GM23338 (cell line): ENCODE measurements at regions not wholly inside any gene's neighbourhood (a gene's known extent, or its start where the extent isn't known, plus 50 kb on each side); places are given as distances from the start of the nearest gene placed in this dataset.

Experiments used
- ATAC-seq: fragments of 200-7000 bp; cut with Tn5 transposase; 3 replicates; pipeline ENCODE4 v1.9.1; 2020
- DNase-seq: peaks from one replicate; pipeline ENCODE4 v3.0.0-alpha.2; 2015; ENCODE audit warnings: low spot score
- H2AFZ ChIP-seq: fragments of 200-600 bp; sonication (generic); 2 replicates; pipeline ENCODE4 v1.8.0; 2016; ENCODE audit warnings: antibody characterized with exemption, mild to moderate bottlenecking, moderate library complexity
- H3F3A ChIP-seq: fragments of 200-600 bp; sonication (generic); replicated peaks from 2 replicates; pipeline ENCODE4 v1.8.0; 2017; ENCODE audit warnings: antibody characterized with exemption, mixed run types, low read depth
- H3K27ac ChIP-seq: fragments of 200-600 bp; sonication (generic); 2 replicates; pipeline ENCODE4 v1.6.1; 2016; ENCODE audit warnings: low read depth
- H3K27me3 ChIP-seq: fragments of 200-600 bp; sonication (generic); 2 replicates; pipeline ENCODE4 v1.8.0; 2016; ENCODE audit warnings: mild to moderate bottlenecking, mixed run types, moderate library complexity; ENCODE audit not compliant: insufficient read depth
- H3K36me3 ChIP-seq: fragments of 200-600 bp; sonication (generic); 2 replicates; pipeline ENCODE4 v1.8.0; 2016; ENCODE audit warnings: mild to moderate bottlenecking; ENCODE audit not compliant: insufficient read depth
- H3K4me1 ChIP-seq: fragments of 200-600 bp; sonication (generic); 2 replicates; pipeline ENCODE4 v1.8.0; 2016; ENCODE audit warnings: mild to moderate bottlenecking, moderate library complexity; ENCODE audit not compliant: insufficient read depth
- H3K4me2 ChIP-seq: fragments of 200-600 bp; sonication (generic); 2 replicates; pipeline ENCODE4 v1.7.1; 2017; ENCODE audit warnings: mixed run types
- H3K4me3 ChIP-seq: fragments of 200-600 bp; sonication (generic); 2 replicates; pipeline ENCODE4 v1.6.1; 2016; ENCODE audit warnings: mixed run types
- H3K79me2 ChIP-seq: fragments of 200-600 bp; sonication (generic); replicated peaks from 2 replicates; pipeline ENCODE4 v1.8.0; 2017; ENCODE audit warnings: mild to moderate bottlenecking; ENCODE audit not compliant: insufficient read depth
- H3K9me2 ChIP-seq: fragments of 200-600 bp; sonication (generic); 2 replicates; pipeline ENCODE4 v1.8.0; 2017; ENCODE audit not compliant: insufficient read depth
- H4K20me1 ChIP-seq: fragments of 200-600 bp; sonication (generic); replicated peaks from 2 replicates; pipeline ENCODE4 v1.8.0; 2017; ENCODE audit warnings: mild to moderate bottlenecking; ENCODE audit not compliant: insufficient read depth
- H3K27ac Mint-ChIP-seq: 2 replicates; pipeline ENCODE4 v1.8.0; 2020; ENCODE audit warnings: inconsistent platforms, mild to moderate bottlenecking, moderate library complexity, mixed read lengths
- H3K27me3 Mint-ChIP-seq: 3 replicates; pipeline ENCODE4 v1.8.0; 2022; ENCODE audit warnings: low read depth, mild to moderate bottlenecking, moderate library complexity, mixed read lengths, inconsistent platforms; ENCODE audit not compliant: insufficient read depth, poor library complexity
- H3K36me3 Mint-ChIP-seq: 3 replicates; pipeline ENCODE4 v1.8.0; 2021; ENCODE audit warnings: low read depth, mild to moderate bottlenecking, inconsistent platforms, moderate library complexity, mixed read lengths
- H3K4me1 Mint-ChIP-seq: 3 replicates; pipeline ENCODE4 v1.8.0; 2020; ENCODE audit warnings: mild to moderate bottlenecking, inconsistent platforms, mixed read lengths
- H3K4me3 Mint-ChIP-seq: 3 replicates; pipeline ENCODE4 v1.8.0; 2021; ENCODE audit warnings: moderate library complexity, mild to moderate bottlenecking, inconsistent platforms, mixed read lengths
- H3K9me3 Mint-ChIP-seq: 3 replicates; pipeline ENCODE4 v1.8.0; 2020; ENCODE audit warnings: moderate library complexity, mild to moderate bottlenecking, inconsistent platforms, mixed read lengths
- CREB1 ChIP-seq: fragments of 250-450 bp; sonication (Bioruptor Pico); IDR thresholded peaks from 2 replicates; pipeline ENCODE4 v1.5.0; 2020; ENCODE audit warnings: low read depth, mild to moderate bottlenecking, moderate library complexity
- EZH2 ChIP-seq: fragments of 200-600 bp; sonication (generic); IDR thresholded peaks from one replicate; pipeline ENCODE4 v1.8.0; 2017; ENCODE audit warnings: antibody characterized with exemption, mild to moderate bottlenecking, low read depth; ENCODE audit not compliant: unreplicated experiment
- EZH2phosphoT487 ChIP-seq: fragments of 200-600 bp; sonication (generic); IDR thresholded peaks from one replicate; pipeline ENCODE4 v1.8.1; 2018; ENCODE audit warnings: antibody characterized with exemption; ENCODE audit not compliant: unreplicated experiment
- JUNB ChIP-seq: IDR thresholded peaks from one replicate; pipeline ENCODE4 v1.6.1; 2016; ENCODE audit warnings: antibody characterized with exemption; ENCODE audit not compliant: unreplicated experiment
- NANOG ChIP-seq: IDR thresholded peaks from 2 replicates; pipeline ENCODE4 v1.6.1; 2016; ENCODE audit warnings: antibody characterized with exemption, borderline replicate concordance
- POLR2AphosphoS5 ChIP-seq: IDR thresholded peaks from 2 replicates; pipeline ENCODE4 v1.6.1; 2016; ENCODE audit warnings: antibody characterized with exemption, low read depth
- STAT1 ChIP-seq: IDR thresholded peaks from one replicate; pipeline ENCODE4 v1.6.1; 2016; ENCODE audit warnings: antibody characterized with exemption; ENCODE audit not compliant: unreplicated experiment
- ZNF114 ChIP-seq: fragments of 250-450 bp; sonication (Bioruptor Pico); IDR thresholded peaks from 2 replicates; pipeline ENCODE4 v1.5.0; 2020; ENCODE audit warnings: mild to moderate bottlenecking, moderate library complexity
- ZNF331 ChIP-seq: fragments of 250-450 bp; sonication (Bioruptor Pico); IDR thresholded peaks from 2 replicates; pipeline ENCODE4 v1.5.0; 2020; ENCODE audit warnings: low read depth, mild to moderate bottlenecking, moderate library complexity
- TF ChIP-seq, protein P1 (sequence below), 2 experiments: fragments of 200-600 bp in 1 of 2; sonication (generic) in 1 of 2; conservative IDR thresholded peaks; 2 replicates each; pipeline versions ENCODE4 v1.5.1 to v1.6.1; 2016 to 2017; ENCODE audit warnings: antibody characterized with exemption in 2 of 2, low read depth in 2 of 2, mild to moderate bottlenecking in 2 of 2, moderate library complexity in 1 of 2
- TF ChIP-seq, protein P2 (sequence below): fragments of 250-450 bp; sonication (Bioruptor Pico); IDR thresholded peaks from 2 replicates; pipeline ENCODE4 v1.5.0; 2020; ENCODE audit warnings: mild to moderate bottlenecking, moderate library complexity
- TF ChIP-seq, protein P3 (sequence below): IDR thresholded peaks from 2 replicates; pipeline ENCODE4 v1.6.1; 2016; ENCODE audit warnings: antibody characterized with exemption
- TF ChIP-seq, protein P4 (sequence below): IDR thresholded peaks from one replicate; pipeline ENCODE4 v1.6.1; 2018; ENCODE audit warnings: antibody characterized with exemption; ENCODE audit not compliant: unreplicated experiment

DNA sequence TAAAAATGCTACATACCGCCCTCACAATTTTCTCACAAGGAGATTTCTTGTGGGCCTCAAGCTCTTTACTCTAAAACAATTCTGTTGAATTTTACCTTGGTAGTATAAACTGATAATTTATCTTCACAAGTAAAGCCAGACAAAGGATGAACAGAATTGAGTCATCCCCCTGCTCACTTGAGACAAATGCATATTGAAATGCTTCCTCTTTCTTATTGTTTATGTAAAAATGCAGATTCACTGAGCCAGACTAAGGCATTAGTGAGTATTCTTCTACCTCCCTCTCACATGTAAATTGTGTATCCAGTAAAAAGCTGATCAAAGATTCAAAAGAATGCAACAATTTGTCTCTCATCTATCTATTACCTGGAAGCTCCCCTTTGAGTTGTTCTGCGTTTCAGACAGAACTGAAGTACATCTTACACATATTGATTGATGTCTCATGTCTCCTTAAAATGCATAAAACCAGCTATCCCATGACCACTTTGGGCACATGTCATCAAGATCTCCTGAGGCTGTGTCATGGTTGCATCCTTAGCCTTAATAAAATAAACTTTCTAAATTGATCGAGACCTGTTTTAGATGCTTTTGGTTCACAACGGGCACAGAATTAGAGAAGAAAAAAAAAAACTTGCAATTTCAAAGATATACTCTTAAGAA is 743.1 kb upstream of the B3GALT2 start:
- peak overlapping the region; percentile 65 for H3K4me2 ChIP-seq

More for the DNA sequence above, 743.1 kb upstream of the B3GALT2 start:
- Histone ChIP-seq H3K27ac (no peak overlapping the region), H3K9me2 (no peaks in the 10 kb centered on the region; the same call in 1 of the 2 replicates), H3F3A (no peaks in the 10 kb centered on the region), H3K4me1 (peaks cover 19% of the 10 kb centered on the region), H4K20me1 (no peaks in the 10 kb centered on the region), H3K27me3 (no peaks in the 10 kb centered on the region), H2AFZ (no peak overlapping the region), H3K79me2 (no peaks in the 10 kb centered on the region), H3K4me3 (no peak overlapping the region), H3K36me3 (peaks cover 9% of the 10 kb centered on the region; the same call in 1 of the 2 replicates)
- Mint-ChIP-seq H3K4me1 (peaks cover 14% of the 10 kb centered on the region), H3K27ac (no peak overlapping the region), H3K9me3 (peaks cover 40% of the 10 kb centered on the region), H3K36me3 (peaks cover 36% of the 10 kb centered on the region), H3K27me3 (no peaks in the 10 kb centered on the region), H3K4me3 (no peak overlapping the region)
- no peak for DNase-seq
- no peak for ATAC-seq
- TF ChIP-seq, protein P1, sequence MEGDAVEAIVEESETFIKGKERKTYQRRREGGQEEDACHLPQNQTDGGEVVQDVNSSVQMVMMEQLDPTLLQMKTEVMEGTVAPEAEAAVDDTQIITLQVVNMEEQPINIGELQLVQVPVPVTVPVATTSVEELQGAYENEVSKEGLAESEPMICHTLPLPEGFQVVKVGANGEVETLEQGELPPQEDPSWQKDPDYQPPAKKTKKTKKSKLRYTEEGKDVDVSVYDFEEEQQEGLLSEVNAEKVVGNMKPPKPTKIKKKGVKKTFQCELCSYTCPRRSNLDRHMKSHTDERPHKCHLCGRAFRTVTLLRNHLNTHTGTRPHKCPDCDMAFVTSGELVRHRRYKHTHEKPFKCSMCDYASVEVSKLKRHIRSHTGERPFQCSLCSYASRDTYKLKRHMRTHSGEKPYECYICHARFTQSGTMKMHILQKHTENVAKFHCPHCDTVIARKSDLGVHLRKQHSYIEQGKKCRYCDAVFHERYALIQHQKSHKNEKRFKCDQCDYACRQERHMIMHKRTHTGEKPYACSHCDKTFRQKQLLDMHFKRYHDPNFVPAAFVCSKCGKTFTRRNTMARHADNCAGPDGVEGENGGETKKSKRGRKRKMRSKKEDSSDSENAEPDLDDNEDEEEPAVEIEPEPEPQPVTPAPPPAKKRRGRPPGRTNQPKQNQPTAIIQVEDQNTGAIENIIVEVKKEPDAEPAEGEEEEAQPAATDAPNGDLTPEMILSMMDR (conservative IDR thresholded peaks at IDR 0.05; ENCODE audit: low read depth in 2 of 2), result no peak
- TF ChIP-seq, protein P2, sequence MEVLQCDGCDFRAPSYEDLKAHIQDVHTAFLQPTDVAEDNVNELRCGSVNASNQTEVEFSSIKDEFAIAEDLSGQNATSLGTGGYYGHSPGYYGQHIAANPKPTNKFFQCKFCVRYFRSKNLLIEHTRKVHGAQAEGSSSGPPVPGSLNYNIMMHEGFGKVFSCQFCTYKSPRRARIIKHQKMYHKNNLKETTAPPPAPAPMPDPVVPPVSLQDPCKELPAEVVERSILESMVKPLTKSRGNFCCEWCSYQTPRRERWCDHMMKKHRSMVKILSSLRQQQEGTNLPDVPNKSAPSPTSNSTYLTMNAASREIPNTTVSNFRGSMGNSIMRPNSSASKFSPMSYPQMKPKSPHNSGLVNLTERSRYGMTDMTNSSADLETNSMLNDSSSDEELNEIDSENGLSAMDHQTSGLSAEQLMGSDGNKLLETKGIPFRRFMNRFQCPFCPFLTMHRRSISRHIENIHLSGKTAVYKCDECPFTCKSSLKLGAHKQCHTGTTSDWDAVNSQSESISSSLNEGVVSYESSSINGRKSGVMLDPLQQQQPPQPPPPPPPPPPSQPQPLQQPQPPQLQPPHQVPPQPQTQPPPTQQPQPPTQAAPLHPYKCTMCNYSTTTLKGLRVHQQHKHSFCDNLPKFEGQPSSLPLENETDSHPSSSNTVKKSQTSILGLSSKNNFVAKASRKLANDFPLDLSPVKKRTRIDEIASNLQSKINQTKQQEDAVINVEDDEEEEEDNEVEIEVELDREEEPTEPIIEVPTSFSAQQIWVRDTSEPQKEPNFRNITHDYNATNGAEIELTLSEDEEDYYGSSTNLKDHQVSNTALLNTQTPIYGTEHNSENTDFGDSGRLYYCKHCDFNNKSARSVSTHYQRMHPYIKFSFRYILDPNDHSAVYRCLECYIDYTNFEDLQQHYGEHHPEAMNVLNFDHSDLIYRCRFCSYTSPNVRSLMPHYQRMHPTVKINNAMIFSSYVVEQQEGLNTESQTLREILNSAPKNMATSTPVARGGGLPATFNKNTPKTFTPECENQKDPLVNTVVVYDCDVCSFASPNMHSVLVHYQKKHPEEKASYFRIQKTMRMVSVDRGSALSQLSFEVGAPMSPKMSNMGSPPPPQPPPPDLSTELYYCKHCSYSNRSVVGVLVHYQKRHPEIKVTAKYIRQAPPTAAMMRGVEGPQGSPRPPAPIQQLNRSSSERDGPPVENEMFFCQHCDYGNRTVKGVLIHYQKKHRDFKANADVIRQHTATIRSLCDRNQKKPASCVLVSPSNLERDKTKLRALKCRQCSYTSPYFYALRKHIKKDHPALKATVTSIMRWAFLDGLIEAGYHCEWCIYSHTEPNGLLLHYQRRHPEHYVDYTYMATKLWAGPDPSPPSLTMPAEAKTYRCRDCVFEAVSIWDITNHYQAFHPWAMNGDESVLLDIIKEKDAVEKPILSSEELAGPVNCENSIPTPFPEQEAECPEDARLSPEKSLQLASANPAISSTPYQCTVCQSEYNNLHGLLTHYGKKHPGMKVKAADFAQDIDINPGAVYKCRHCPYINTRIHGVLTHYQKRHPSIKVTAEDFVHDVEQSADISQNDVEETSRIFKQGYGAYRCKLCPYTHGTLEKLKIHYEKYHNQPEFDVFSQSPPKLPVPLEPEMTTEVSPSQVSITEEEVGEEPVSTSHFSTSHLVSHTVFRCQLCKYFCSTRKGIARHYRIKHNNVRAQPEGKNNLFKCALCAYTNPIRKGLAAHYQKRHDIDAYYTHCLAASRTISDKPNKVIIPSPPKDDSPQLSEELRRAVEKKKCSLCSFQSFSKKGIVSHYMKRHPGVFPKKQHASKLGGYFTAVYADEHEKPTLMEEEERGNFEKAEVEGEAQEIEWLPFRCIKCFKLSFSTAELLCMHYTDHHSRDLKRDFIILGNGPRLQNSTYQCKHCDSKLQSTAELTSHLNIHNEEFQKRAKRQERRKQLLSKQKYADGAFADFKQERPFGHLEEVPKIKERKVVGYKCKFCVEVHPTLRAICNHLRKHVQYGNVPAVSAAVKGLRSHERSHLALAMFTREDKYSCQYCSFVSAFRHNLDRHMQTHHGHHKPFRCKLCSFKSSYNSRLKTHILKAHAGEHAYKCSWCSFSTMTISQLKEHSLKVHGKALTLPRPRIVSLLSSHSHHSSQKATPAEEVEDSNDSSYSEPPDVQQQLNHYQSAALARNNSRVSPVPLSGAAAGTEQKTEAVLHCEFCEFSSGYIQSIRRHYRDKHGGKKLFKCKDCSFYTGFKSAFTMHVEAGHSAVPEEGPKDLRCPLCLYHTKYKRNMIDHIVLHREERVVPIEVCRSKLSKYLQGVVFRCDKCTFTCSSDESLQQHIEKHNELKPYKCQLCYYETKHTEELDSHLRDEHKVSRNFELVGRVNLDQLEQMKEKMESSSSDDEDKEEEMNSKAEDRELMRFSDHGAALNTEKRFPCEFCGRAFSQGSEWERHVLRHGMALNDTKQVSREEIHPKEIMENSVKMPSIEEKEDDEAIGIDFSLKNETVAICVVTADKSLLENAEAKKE (CRISPR knock-in tag), result no peak
- no peak for TF ChIP-seq EZH2
- TF ChIP-seq, protein P3, sequence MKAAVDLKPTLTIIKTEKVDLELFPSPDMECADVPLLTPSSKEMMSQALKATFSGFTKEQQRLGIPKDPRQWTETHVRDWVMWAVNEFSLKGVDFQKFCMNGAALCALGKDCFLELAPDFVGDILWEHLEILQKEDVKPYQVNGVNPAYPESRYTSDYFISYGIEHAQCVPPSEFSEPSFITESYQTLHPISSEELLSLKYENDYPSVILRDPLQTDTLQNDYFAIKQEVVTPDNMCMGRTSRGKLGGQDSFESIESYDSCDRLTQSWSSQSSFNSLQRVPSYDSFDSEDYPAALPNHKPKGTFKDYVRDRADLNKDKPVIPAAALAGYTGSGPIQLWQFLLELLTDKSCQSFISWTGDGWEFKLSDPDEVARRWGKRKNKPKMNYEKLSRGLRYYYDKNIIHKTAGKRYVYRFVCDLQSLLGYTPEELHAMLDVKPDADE, result no peak
- TF ChIP-seq STAT1, result no peak
- no peak for TF ChIP-seq EZH2phosphoT487
- TF ChIP-seq CREB1, result no peak
- TF ChIP-seq POLR2AphosphoS5, result no peak
- TF ChIP-seq JUNB, result no peak
- TF ChIP-seq ZNF331 (CRISPR knock-in tag), result no peak
- TF ChIP-seq, protein P4, sequence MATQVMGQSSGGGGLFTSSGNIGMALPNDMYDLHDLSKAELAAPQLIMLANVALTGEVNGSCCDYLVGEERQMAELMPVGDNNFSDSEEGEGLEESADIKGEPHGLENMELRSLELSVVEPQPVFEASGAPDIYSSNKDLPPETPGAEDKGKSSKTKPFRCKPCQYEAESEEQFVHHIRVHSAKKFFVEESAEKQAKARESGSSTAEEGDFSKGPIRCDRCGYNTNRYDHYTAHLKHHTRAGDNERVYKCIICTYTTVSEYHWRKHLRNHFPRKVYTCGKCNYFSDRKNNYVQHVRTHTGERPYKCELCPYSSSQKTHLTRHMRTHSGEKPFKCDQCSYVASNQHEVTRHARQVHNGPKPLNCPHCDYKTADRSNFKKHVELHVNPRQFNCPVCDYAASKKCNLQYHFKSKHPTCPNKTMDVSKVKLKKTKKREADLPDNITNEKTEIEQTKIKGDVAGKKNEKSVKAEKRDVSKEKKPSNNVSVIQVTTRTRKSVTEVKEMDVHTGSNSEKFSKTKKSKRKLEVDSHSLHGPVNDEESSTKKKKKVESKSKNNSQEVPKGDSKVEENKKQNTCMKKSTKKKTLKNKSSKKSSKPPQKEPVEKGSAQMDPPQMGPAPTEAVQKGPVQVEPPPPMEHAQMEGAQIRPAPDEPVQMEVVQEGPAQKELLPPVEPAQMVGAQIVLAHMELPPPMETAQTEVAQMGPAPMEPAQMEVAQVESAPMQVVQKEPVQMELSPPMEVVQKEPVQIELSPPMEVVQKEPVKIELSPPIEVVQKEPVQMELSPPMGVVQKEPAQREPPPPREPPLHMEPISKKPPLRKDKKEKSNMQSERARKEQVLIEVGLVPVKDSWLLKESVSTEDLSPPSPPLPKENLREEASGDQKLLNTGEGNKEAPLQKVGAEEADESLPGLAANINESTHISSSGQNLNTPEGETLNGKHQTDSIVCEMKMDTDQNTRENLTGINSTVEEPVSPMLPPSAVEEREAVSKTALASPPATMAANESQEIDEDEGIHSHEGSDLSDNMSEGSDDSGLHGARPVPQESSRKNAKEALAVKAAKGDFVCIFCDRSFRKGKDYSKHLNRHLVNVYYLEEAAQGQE, result no peak
- TF ChIP-seq NANOG, result no peak
- no peak for TF ChIP-seq ZNF114 (CRISPR knock-in tag)
